ENCODE measurements at regions not wholly inside any gene's neighbourhood (a gene's known extent, or its start where the extent isn't known, plus 50 kb on each side); places are given as distances from the start of the nearest gene placed in this dataset.
"Not testable (repeated sequence)": the region's sequence is repeated elsewhere in the genome, so short reads cannot be mapped to it uniquely, and the experiment has no call there.

GRCh38 chr7:123323689-123324088 is 123.9 kb upstream of the SLC13A1 start:
- DNase-seq (ENCODE audit: low read depth), result no peak

- DNase-seq (ENCODE audit: low read depth), result not testable (repeated sequence)
Measured at GRCh38 chr7:123321578-123321977, 121.8 kb upstream of the SLC13A1 start.

GRCh38 chr7:123319911-123320310 is 120.1 kb upstream of the SLC13A1 start:
- no peak for DNase-seq (ENCODE audit: low read depth)

- no peak for DNase-seq (ENCODE audit: low read depth)
Measured at GRCh38 chr7:123314886-123315285, 115.1 kb upstream of the SLC13A1 start.

GRCh38 chr7:123308254-123308951 is 108.6 kb upstream of the SLC13A1 start:
- DNase-seq (ENCODE audit: low read depth), result no peak

GRCh38 chr7:123305840-123306375 is 106.1 kb upstream of the SLC13A1 start:
- DNase-seq (ENCODE audit: low read depth), result no peak

- DNase-seq (ENCODE audit: low read depth), result no peak
Measured at GRCh38 chr7:123303926-123304325, 104.2 kb upstream of the SLC13A1 start.

- DNase-seq (ENCODE audit: low read depth), result no peak
Measured at GRCh38 chr7:123296965-123297364, 97.2 kb upstream of the SLC13A1 start.

- no peak for DNase-seq (ENCODE audit: low read depth)
Measured at GRCh38 chr7:123293710-123294109, 93.9 kb upstream of the SLC13A1 start.

- no peak for DNase-seq (ENCODE audit: low read depth)
Measured at GRCh38 chr7:123292227-123292626, 92.5 kb upstream of the SLC13A1 start.

- DNase-seq (ENCODE audit: low read depth), result no peak
Measured at GRCh38 chr7:123289200-123289599, 89.4 kb upstream of the SLC13A1 start.

GRCh38 chr7:123285076-123285700 is 85.4 kb upstream of the SLC13A1 start:
- no peak for DNase-seq (ENCODE audit: low read depth)

- DNase-seq (ENCODE audit: low read depth), result no peak
Measured at GRCh38 chr7:123283373-123283772, 83.6 kb upstream of the SLC13A1 start.

- DNase-seq (ENCODE audit: low read depth), result no peak
Measured at GRCh38 chr7:123282181-123282580, 82.4 kb upstream of the SLC13A1 start.

- DNase-seq (ENCODE audit: low read depth), result no peak
Measured at GRCh38 chr7:123279949-123280348, 80.2 kb upstream of the SLC13A1 start.

GRCh38 chr7:123275036-123275753 is 75.4 kb upstream of the SLC13A1 start:
- DNase-seq (ENCODE audit: low read depth), result no peak

GRCh38 chr7:123273185-123273584 is 73.4 kb upstream of the SLC13A1 start:
- no peak for DNase-seq (ENCODE audit: low read depth)

GRCh38 chr7:123271856-123272255 is 72.1 kb upstream of the SLC13A1 start:
- no peak for DNase-seq (ENCODE audit: low read depth)

GRCh38 chr7:123271231-123271630 is 71.5 kb upstream of the SLC13A1 start:
- DNase-seq (ENCODE audit: low read depth), result peak; percentile 6

- no peak for DNase-seq (ENCODE audit: low read depth)
Measured at GRCh38 chr7:123270570-123270969, 70.8 kb upstream of the SLC13A1 start.

GRCh38 chr7:123265853-123266252 is 66.1 kb upstream of the SLC13A1 start:
- no peak for DNase-seq (ENCODE audit: low read depth)

- DNase-seq (ENCODE audit: low read depth), result not testable (repeated sequence)
Measured at GRCh38 chr7:123264820-123265219, 65.1 kb upstream of the SLC13A1 start.
